ENCODE measurements at regions not wholly inside any gene's neighbourhood (a gene's known extent, or its start where the extent isn't known, plus 50 kb on each side); places are given as distances from the start of the nearest gene placed in this dataset.

DNA sequence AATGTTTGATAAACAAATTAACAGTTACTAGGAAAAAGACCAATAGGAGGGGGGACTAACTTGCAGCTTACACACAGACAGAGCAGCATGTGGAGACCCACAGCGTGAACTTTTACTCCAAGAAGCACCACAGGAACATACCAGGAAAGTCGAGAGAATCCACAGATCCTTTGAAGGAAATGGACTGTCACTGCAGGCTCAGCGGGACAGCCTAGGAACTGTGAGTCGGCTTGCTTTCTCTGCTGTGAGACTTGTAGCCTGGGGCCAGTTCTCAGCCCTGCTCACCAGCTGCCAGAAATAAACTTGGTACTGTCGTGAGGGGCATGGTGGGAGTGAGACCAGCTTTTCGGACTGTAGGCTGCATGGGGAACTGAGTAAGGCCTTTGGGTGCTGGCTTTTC, 1211.5 kb downstream of the PCDH17 start:
- TF ChIP-seq, protein P1, sequence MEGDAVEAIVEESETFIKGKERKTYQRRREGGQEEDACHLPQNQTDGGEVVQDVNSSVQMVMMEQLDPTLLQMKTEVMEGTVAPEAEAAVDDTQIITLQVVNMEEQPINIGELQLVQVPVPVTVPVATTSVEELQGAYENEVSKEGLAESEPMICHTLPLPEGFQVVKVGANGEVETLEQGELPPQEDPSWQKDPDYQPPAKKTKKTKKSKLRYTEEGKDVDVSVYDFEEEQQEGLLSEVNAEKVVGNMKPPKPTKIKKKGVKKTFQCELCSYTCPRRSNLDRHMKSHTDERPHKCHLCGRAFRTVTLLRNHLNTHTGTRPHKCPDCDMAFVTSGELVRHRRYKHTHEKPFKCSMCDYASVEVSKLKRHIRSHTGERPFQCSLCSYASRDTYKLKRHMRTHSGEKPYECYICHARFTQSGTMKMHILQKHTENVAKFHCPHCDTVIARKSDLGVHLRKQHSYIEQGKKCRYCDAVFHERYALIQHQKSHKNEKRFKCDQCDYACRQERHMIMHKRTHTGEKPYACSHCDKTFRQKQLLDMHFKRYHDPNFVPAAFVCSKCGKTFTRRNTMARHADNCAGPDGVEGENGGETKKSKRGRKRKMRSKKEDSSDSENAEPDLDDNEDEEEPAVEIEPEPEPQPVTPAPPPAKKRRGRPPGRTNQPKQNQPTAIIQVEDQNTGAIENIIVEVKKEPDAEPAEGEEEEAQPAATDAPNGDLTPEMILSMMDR (conservative IDR thresholded peaks at IDR 0.05; ENCODE audit: low read depth, low read length) = no peak
- no peak for TF ChIP-seq EZH2phosphoT487 (IDR thresholded peaks at IDR 0.05; ENCODE audit: borderline replicate concordance, low read length)
- TF ChIP-seq EZH2 (IDR thresholded peaks at IDR 0.05; ENCODE audit: low read length, unreplicated experiment) = no peak
